GM12878 (cell line): ENCODE measurements at regions not wholly inside any gene's neighbourhood (a gene's known extent, or its start where the extent isn't known, plus 50 kb on each side); places are given as distances from the start of the nearest gene placed in this dataset.

Experiments
- ATAC-seq: fragments of 200-7000 bp; cut with Tn5 transposase; 3 replicates; pipeline ENCODE4 v1.9.1; 2020; ENCODE audit warnings: mild to moderate bottlenecking, moderate library complexity
- BruUV-seq: library from RNA; stranded (reverse); fragments of 400-500 nt; replicated peaks from 2 replicates; lab custom pipeline; 2021; lab: Mats Ljungman, UMichigan
- CTCF ChIA-PET: fragments of 300-600 bp; sonication (Branson Sonifier 250); formaldehyde crosslinking; extraction: SDS; loops from one replicate; lab custom pipeline; 2021; ENCODE audit warnings: inconsistent platforms; lab: Yijun Ruan, JAX
- POLR2A ChIA-PET: fragments of 350-600 bp; formaldehyde crosslinking; extraction: SDS; loops from one replicate; lab custom pipeline; 2021; ENCODE audit warnings: inconsistent platforms; lab: Charles Lee
- RAD21 ChIA-PET: fragments of 300-600 bp; sonication (Branson Sonifier 250); formaldehyde crosslinking; loops from one replicate; lab custom pipeline; 2023; ENCODE audit warnings: antibody characterized with exemption; ENCODE audit not compliant: unreplicated experiment; lab: Charles Lee
- SMC1A ChIA-PET: fragments of 300-600 bp; sonication (Branson Sonifier 250); formaldehyde crosslinking; loops from one replicate; lab custom pipeline; 2023; ENCODE audit not compliant: unreplicated experiment, uncharacterized antibody; lab: Charles Lee
- DNase-seq: peaks from one replicate; pipeline ENCODE4 v3.0.0-alpha.2; 2011; ENCODE audit warnings: low read depth, low spot score
- FAIRE-seq: peaks from 3 replicates; lab custom pipeline; 2011; peaks lifted over from hg19 to GRCh38; lab: Jason Lieb, UNC
- H2AFZ ChIP-seq: 2 replicates; pipeline ENCODE4 v1.6.0; 2011; ENCODE audit warnings: low read depth, low read length, control low read depth; ENCODE audit not compliant: control insufficient read depth
- H3K27ac ChIP-seq: 2 replicates; pipeline ENCODE4 v1.5.1; 2011; ENCODE audit warnings: control low read depth; ENCODE audit not compliant: control insufficient read depth, insufficient read depth
- H3K27me3 ChIP-seq, 2 experiments: replicated peaks in 1 of 2; 2 replicates each; pipeline versions ENCODE4 v1.6.0 to v1.6.1; 2011; ENCODE audit warnings: low read length in 1 of 2; ENCODE audit not compliant: control insufficient read depth in 2 of 2, insufficient read depth in 2 of 2
- H3K36me3 ChIP-seq, 2 experiments: 2 replicates each; pipeline ENCODE4 v1.5.1; 2011; ENCODE audit warnings: low read length in 1 of 2; ENCODE audit not compliant: control insufficient read depth in 2 of 2, insufficient read depth in 2 of 2
- H3K4me1 ChIP-seq: 2 replicates; pipeline ENCODE4 v1.6.1; 2011; ENCODE audit warnings: mild to moderate bottlenecking, low read length, moderate library complexity, mixed read lengths; ENCODE audit not compliant: control insufficient read depth, insufficient read depth
- H3K4me2 ChIP-seq: 2 replicates; pipeline ENCODE4 v1.6.0; 2011; ENCODE audit warnings: control low read depth; ENCODE audit not compliant: control insufficient read depth, insufficient read depth
- H3K4me3 ChIP-seq: fragments of 200-600 bp; sonication (generic); 2 replicates; pipeline ENCODE4 v1.5.1; 2016
- H3K79me2 ChIP-seq: 2 replicates; pipeline ENCODE4 v1.6.0; 2011; ENCODE audit warnings: low read length; ENCODE audit not compliant: control insufficient read depth, insufficient read depth
- H3K9ac ChIP-seq: 2 replicates; pipeline ENCODE4 v1.8.0; 2011; ENCODE audit warnings: low read length, control low read depth, mixed read lengths; ENCODE audit not compliant: control insufficient read depth, insufficient read depth
- H3K9me3 ChIP-seq: replicated peaks from 3 replicates; pipeline ENCODE4 v1.5.1; 2011; ENCODE audit warnings: mild to moderate bottlenecking, low read length; ENCODE audit not compliant: control insufficient read depth, insufficient read depth
- H4K20me1 ChIP-seq: 2 replicates; pipeline ENCODE4 v1.6.0; 2011; ENCODE audit not compliant: control insufficient read depth, insufficient read depth
- BCL3 ChIP-seq: IDR thresholded peaks from 2 replicates; pipeline ENCODE4 v1.6.1; 2011; ENCODE audit warnings: borderline replicate concordance, low read depth, mild to moderate bottlenecking, moderate library complexity, low read length; ENCODE audit not compliant: insufficient read depth, poor library complexity, severe bottlenecking
- CBFB ChIP-seq: IDR thresholded peaks from 2 replicates; pipeline ENCODE4 v1.6.1; 2016; ENCODE audit warnings: antibody characterized with exemption, low read depth
- CEBPB ChIP-seq, 2 experiments: fragments of 150-350 bp in 1 of 2; IDR thresholded peaks; 2 replicates each; pipeline ENCODE4 v1.6.1; 2012 to 2014; ENCODE audit warnings: low read depth in 2 of 2, low read length in 2 of 2, borderline replicate concordance in 1 of 2, inconsistent platforms in 1 of 2
- CREB1 ChIP-seq: IDR thresholded peaks from 2 replicates; pipeline ENCODE4 v1.6.1; 2012; ENCODE audit warnings: low read depth, mild to moderate bottlenecking, inconsistent platforms
- HDAC6 ChIP-seq: fragments of 200-600 bp; sonication (generic); IDR thresholded peaks from one replicate; pipeline ENCODE4 v1.8.0; 2017; ENCODE audit warnings: antibody characterized with exemption; ENCODE audit not compliant: unreplicated experiment
- NR2C1 ChIP-seq: fragments of 450-650 bp; IDR thresholded peaks from 2 replicates; pipeline ENCODE4 v1.6.1; 2017; ENCODE audit warnings: antibody characterized with exemption, mild to moderate bottlenecking, moderate library complexity
- PML ChIP-seq: IDR thresholded peaks from 2 replicates; pipeline ENCODE4 v1.6.1; 2012; ENCODE audit warnings: low read length, inconsistent platforms
- RB1 ChIP-seq: fragments of 450-650 bp; formaldehyde crosslinking; IDR thresholded peaks from 2 replicates; pipeline ENCODE4 v1.6.1; 2017; ENCODE audit warnings: mild to moderate bottlenecking, borderline replicate concordance
- REST ChIP-seq: IDR thresholded peaks from 2 replicates; pipeline ENCODE4 v1.6.1; 2012; ENCODE audit warnings: mild to moderate bottlenecking, low read depth, low read length
- SMARCA5 ChIP-seq: fragments of 450-650 bp; IDR thresholded peaks from 2 replicates; pipeline ENCODE4 v1.6.1; 2017; ENCODE audit warnings: mild to moderate bottlenecking
- SREBF1 ChIP-seq: IDR thresholded peaks from 2 replicates; pipeline ENCODE4 v1.6.1; 2012; ENCODE audit warnings: mild to moderate bottlenecking, low read length
- ZSCAN29 ChIP-seq: fragments of 450-650 bp; IDR thresholded peaks from 2 replicates; pipeline ENCODE4 v1.6.1; 2017; ENCODE audit warnings: mild to moderate bottlenecking, moderate library complexity
- WGBS: methylation state at CpG from one replicate; pipeline ENCODE4 v1.1.6; 2016; ENCODE audit warnings: low lambda C conversion rate; ENCODE audit not compliant: insufficient replicate concordance, insufficient coverage; ENCODE audit errors: missing lambda C conversion rate; 5-methylcytosine and 5-hydroxymethylcytosine counted together
- in situ Hi-C: fragments of 300-500 bp; cut with MboI; formaldehyde crosslinking; loops from 9 replicates; pipeline ENCODE4 v1.14.3; 2018; ENCODE audit warnings: mixed read lengths
- intact Hi-C: fragments of 100-400 bp; cut with micrococcal nuclease; formaldehyde crosslinking; loops from one replicate; pipeline ENCODE4 v1.14.2; 2022; ENCODE audit not compliant: unreplicated experiment

GRCh38 chr1:213388199-213388598 lies 337.2 kb downstream of the RPS6KC1 start:
- no peaks in the 10 kb centered on the region for H3K36me3 ChIP-seq
- no peak overlapping the region for H3K4me2 ChIP-seq
- H3K4me1 ChIP-seq: no peaks in the 10 kb centered on the region
- DNase-seq: no peak
- TF ChIP-seq RB1 (no peak), SMARCA5 (no peak), CEBPB (IDR thresholded peaks at IDR 0.05; ENCODE audit: borderline replicate concordance in 1 of 2, low read depth in 2 of 2, low read length in 2 of 2) (no peak), CBFB (no peak)
- 26% methylated on average over 7 of the region's 7 CpGs for whole genome bisulfite sequencing
- in situ Hi-C loops (no loop called here), intact Hi-C loops (no loop called here)
- H3K9ac ChIP-seq: no peak overlapping the region
- H3K9me3 ChIP-seq: no peaks in the 10 kb centered on the region
- H3K27me3 ChIP-seq: peaks cover 0 to 2% of the 10 kb centered on the region in 2 experiments; a peak in 3 of 4 replicates
- ChIA-PET SMC1A (no interaction called here), POLR2A (no interaction called here), CTCF (no interaction called here), RAD21 (no interaction called here)
- H2AFZ ChIP-seq: no peak overlapping the region
- no TSS peak for BruUV-seq
- H3K79me2 ChIP-seq: no peaks in the 10 kb centered on the region
- ATAC-seq: no peak
- no peak overlapping the region for H3K4me3 ChIP-seq
- no peak for FAIRE-seq
- H3K27ac ChIP-seq: no peak overlapping the region
- no peaks in the 10 kb centered on the region for H4K20me1 ChIP-seq

- ChIA-PET RAD21 (no interaction called here), SMC1A (no interaction called here), CTCF (no interaction called here), POLR2A (no interaction called here)
- FAIRE-seq (no peak), ATAC-seq (no peak), DNase-seq (no peak)
- Histone ChIP-seq H3K27ac (no peak overlapping the region), H2AFZ (no peak overlapping the region), H3K4me3 (no peak overlapping the region), H3K27me3 (peaks cover 0 to 2% of the 10 kb centered on the region in 2 experiments; a peak in 3 of 4 replicates), H3K9ac (no peak overlapping the region), H3K9me3 (no peaks in the 10 kb centered on the region), H3K36me3 (no peaks in the 10 kb centered on the region), H3K4me2 (no peak overlapping the region), H4K20me1 (no peaks in the 10 kb centered on the region), H3K79me2 (no peaks in the 10 kb centered on the region), H3K4me1 (no peaks in the 10 kb centered on the region)
- 72% methylated on average over 18 of the region's 20 CpGs for WGBS
- in situ Hi-C loops: no loop called here
- BruUV-seq: no TSS peak
- intact Hi-C loops: no loop called here
- no peak for TF ChIP-seq HDAC6
- TF ChIP-seq ZSCAN29: no peak
- TF ChIP-seq PML: no peak
- TF ChIP-seq BCL3: no peak
- no peak for TF ChIP-seq SREBF1
- TF ChIP-seq REST: no peak
- TF ChIP-seq NR2C1: no peak
- no peak for TF ChIP-seq CREB1
Observed at GRCh38 chr1:213389061-213389581, 338.1 kb downstream of the RPS6KC1 start.
